ENCODE measurements at regions not wholly inside any gene's neighbourhood (a gene's known extent, or its start where the extent isn't known, plus 50 kb on each side); places are given as distances from the start of the nearest gene placed in this dataset.

DNA sequence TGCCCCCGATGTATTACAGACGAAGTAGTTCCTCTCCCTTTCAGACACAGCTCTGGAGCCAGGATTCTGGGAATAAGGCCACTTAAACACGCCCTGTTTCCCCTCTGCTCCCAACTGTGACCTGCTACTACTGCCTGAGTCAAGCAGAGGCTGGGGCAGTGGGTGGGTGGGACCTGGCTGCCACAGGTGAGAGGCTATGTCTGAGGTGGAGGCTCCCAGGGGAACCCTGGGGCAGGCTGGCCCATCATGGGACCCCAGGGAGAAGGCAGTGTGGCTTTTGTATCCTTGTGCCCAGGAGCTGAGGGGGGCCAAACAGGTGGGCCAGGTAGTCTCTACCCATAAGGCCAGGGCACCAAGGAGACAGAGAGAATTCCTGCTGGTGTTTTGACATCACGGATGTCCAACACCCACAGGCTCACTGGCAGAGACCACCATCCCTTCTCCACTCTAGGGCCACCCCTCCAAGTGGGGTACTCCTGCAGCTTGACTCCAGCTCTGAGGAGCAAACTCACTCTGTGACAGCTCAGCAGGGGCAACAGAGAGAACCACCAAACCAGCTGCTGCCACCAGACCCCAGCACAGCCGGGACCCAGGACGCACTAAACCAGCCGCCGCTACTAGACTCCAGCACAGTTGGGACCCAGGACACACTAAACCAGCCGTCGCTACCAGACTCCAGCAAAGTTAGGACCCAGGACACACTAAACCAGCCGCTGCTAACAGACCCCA lies 105.3 kb upstream of the SMURF2 start:
- TF ChIP-seq, protein P1, sequence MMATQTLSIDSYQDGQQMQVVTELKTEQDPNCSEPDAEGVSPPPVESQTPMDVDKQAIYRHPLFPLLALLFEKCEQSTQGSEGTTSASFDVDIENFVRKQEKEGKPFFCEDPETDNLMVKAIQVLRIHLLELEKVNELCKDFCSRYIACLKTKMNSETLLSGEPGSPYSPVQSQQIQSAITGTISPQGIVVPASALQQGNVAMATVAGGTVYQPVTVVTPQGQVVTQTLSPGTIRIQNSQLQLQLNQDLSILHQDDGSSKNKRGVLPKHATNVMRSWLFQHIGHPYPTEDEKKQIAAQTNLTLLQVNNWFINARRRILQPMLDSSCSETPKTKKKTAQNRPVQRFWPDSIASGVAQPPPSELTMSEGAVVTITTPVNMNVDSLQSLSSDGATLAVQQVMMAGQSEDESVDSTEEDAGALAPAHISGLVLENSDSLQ (IDR thresholded peaks at IDR 0.05) = no peak
- TF ChIP-seq NFRKB (IDR thresholded peaks at IDR 0.05) (no peak), FOXK2 (IDR thresholded peaks at IDR 0.05) (no peak), TARDBP (IDR thresholded peaks at IDR 0.05) (no peak)
